Psoas muscle (tissue), 7 donors: ENCODE measurements at regions not wholly inside any gene's neighbourhood (a gene's known extent, or its start where the extent isn't known, plus 50 kb on each side); places are given as distances from the start of the nearest gene placed in this dataset.

ENCODE experiments used
- ATAC-seq, 4 donors: fragments of 200-7000 bp; cut with Tn5 transposase; one replicate each; pipeline ENCODE4 v1.9.1; 2020; ENCODE audit warnings: moderate library complexity in 3 of 4, mild to moderate bottlenecking in 2 of 4
- DNase-seq, 2 donors: peaks; one replicate each; pipeline ENCODE4 v3.0.0-alpha.2; 2020
- H3K27ac ChIP-seq: fragments of 200-600 bp; one replicate; pipeline ENCODE4 v1.8.0; 2022
- H3K27me3 ChIP-seq, 3 donors: fragments of 200-600 bp in 1 of 3; one replicate each; pipeline versions ENCODE4 v1.6.1 to v1.8.0; 2013 to 2022; ENCODE audit warnings: low read length in 2 of 3, mild to moderate bottlenecking in 2 of 3, moderate library complexity in 1 of 3; ENCODE audit not compliant: insufficient read depth in 3 of 3
- H3K36me3 ChIP-seq, 2 donors: fragments of 200-600 bp in 1 of 2; one replicate each; pipeline versions ENCODE4 v1.6.1 to v1.8.0; 2013 to 2022; ENCODE audit warnings: low read depth in 1 of 2, mild to moderate bottlenecking in 1 of 2, moderate library complexity in 1 of 2; ENCODE audit not compliant: insufficient read depth in 1 of 2
- H3K4me1 ChIP-seq: fragments of 200-600 bp; one replicate; pipeline ENCODE4 v1.8.0; 2022
- H3K4me3 ChIP-seq: fragments of 200-600 bp; one replicate; pipeline ENCODE4 v1.8.0; 2022; ENCODE audit warnings: mild to moderate bottlenecking
- H3K9me3 ChIP-seq: fragments of 200-600 bp; one replicate; pipeline ENCODE4 v1.8.0; 2022
- CTCF ChIP-seq: fragments of 200-600 bp; IDR thresholded peaks from one replicate; pipeline ENCODE4 v1.8.0; 2022; ENCODE audit warnings: antibody characterized with exemption
- WGBS, 3 donors: extraction: QIAGEN DNeasy Blood & Tissue Kit; methylation state at CpG; one replicate each; pipeline versions ENCODE4 v1.1.6 to v1.1.7; 2013; 5-methylcytosine and 5-hydroxymethylcytosine counted together
- intact Hi-C, 2 donors: fragments of 100-400 bp; cut with DNase I; formaldehyde crosslinking; loops; one replicate each; pipeline versions ENCODE4 v1.11.0 to v1.14.2; 2022
- donor health status: healthy with polysubstance abuse.
- donor health status: DM: no; HTN: no; CAD: no; lungs with moderate emphysema.
- donor health status: Bipolar disorder and iron deficiency.
- donor health status: healthy.
- donor health status: DM: yes; HTN: yes; CAD: no.
- donor health status: DM: no; HTN: no; CAD: no.
- donor health status: DM: yes; HTN: yes; CAD: no.

DNA sequence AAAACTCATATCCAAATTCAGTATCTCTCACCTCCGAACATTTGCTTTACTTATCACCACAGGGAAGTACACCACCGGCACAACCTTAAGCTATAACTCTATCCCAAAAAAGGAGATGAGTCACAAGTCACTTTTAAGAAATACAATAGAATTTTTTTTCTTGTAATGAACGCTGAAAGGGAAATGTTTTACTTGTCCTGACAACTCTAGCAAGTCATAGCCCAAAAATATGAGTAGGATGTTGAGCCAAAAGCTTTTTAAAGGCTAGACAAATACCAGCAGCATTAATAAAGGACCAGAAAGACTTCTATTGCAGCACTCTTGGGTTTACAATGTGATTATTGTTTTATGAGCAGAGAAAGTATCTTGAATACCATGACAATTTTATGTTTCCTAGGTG lies 147.3 kb upstream of the FST start:
- whole genome bisulfite sequencing, 3 donors: 35 to 48% (median 45%) methylated on average over 3 of the region's 3 CpGs
- no peaks in the 10 kb centered on the region for H3K9me3 ChIP-seq
- no peaks in the 10 kb centered on the region for H3K27me3 ChIP-seq
- H3K27ac ChIP-seq: no peak overlapping the region
- no peaks in the 10 kb centered on the region for H3K4me1 ChIP-seq
- intact Hi-C loops: no loop called here
- no peak for TF ChIP-seq CTCF
- no peaks in the 10 kb centered on the region for H3K36me3 ChIP-seq
- no peak for DNase-seq
- no peak for ATAC-seq
- H3K4me3 ChIP-seq: no peak overlapping the region

- H3K9me3 ChIP-seq: no peaks in the 10 kb centered on the region
- no peaks in the 10 kb centered on the region for H3K36me3 ChIP-seq
- H3K4me3 ChIP-seq: no peak overlapping the region
- DNase-seq: no peak
- H3K4me1 ChIP-seq: no peaks in the 10 kb centered on the region
- 89 to 95% (median 91%) methylated on average over 4 of the region's 4 CpGs for WGBS, 3 donors
- TF ChIP-seq CTCF: no peak
- H3K27ac ChIP-seq: no peak overlapping the region
- H3K27me3 ChIP-seq: no peaks in the 10 kb centered on the region
- no peak for ATAC-seq
- intact Hi-C loops: no loop called here
Measured at GRCh38 chr5:53334431-53334941, 145.9 kb upstream of the FST start.

DNA sequence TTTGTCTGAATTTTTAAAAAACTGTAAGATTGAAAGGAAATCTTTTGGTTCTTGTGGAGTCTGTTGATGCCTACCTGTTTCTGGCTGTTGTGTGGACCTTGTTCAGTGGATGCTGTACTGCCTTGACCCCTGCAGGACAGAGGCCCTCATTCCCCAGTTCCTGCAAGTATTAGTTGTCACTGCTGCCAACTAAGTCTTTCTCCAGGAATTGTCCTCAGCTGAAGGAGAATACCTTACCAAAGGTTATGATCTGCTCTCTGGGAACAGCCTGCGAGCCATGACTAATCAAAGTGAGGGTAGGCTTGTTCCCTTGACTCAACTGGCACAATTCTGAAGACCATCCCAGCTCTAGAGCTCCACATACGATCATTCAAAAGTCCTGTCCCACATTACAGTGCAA lies 145.3 kb upstream of the FST start:
- H3K27me3 ChIP-seq: no peaks in the 10 kb centered on the region
- DNase-seq (no peak), ATAC-seq (no peak)
- 86 to 91% (median 88%) methylated on average over 2 of the region's 2 CpGs for WGBS, 3 donors
- H3K4me1 ChIP-seq: no peaks in the 10 kb centered on the region
- no peaks in the 10 kb centered on the region for H3K9me3 ChIP-seq
- intact Hi-C loops: no loop called here
- H3K4me3 ChIP-seq: no peak overlapping the region
- TF ChIP-seq CTCF: no peak
- no peaks in the 10 kb centered on the region for H3K36me3 ChIP-seq
- H3K27ac ChIP-seq: no peak overlapping the region

DNA sequence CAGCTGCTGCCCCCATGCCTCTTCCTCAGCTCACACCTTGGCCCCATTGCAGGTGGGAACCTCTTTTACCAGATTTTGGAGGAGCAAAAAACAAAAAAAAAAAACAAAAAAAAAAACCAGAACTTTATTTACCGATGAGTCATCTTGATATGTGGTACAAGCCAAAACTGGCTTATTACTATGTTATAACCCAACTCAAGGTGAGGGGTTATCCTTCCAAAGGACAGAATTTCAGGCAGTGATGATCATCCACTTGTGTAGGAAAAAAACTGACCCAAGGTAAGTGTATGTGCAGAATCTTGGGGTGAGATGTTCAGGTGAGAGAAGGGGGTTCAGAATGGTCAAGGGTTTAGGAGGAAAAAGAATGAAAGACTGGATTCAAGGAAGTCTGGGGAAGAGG lies 142.6 kb upstream of the FST start:
- no peak for ATAC-seq
- 91 to 100% (median 95%) methylated on average over 1 of the region's 1 CpG for WGBS, 3 donors
- H3K4me1 ChIP-seq: no peaks in the 10 kb centered on the region
- no peak for TF ChIP-seq CTCF
- no peak overlapping the region for H3K4me3 ChIP-seq
- intact Hi-C loops: no loop called here
- H3K9me3 ChIP-seq: no peaks in the 10 kb centered on the region
- H3K27me3 ChIP-seq: no peaks in the 10 kb centered on the region
- no peaks in the 10 kb centered on the region for H3K36me3 ChIP-seq
- no peak overlapping the region for H3K27ac ChIP-seq
- DNase-seq: no peak

DNA sequence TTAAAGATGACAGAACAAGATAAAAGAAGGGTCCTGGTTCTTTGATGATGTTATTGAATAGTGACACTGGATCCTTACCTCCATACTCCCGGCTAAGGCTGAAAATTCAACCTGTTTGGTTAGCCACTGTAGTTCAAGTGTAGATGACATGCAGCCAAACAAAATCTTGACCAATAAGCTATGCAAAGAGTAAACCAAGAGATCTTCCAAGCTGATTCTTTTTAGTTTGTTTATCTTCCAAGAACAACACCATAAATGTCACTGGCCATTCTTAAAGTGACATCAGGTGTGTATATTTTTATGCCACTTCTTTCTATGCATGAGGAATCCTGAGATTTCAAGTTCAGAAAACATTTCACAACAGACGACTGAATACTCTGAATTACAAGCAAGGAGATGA lies 141.5 kb upstream of the FST start:
- intact Hi-C loops: no loop called here
- Histone ChIP-seq H3K4me1 (no peaks in the 10 kb centered on the region), H3K9me3 (no peaks in the 10 kb centered on the region), H3K27me3 (no peaks in the 10 kb centered on the region), H3K4me3 (no peak overlapping the region), H3K36me3 (no peaks in the 10 kb centered on the region), H3K27ac (no peak overlapping the region)
- 83 to 85% (median 84%) methylated on average over 2 of the region's 2 CpGs for WGBS, 3 donors
- ATAC-seq (no peak), DNase-seq (no peak)
- no peak for TF ChIP-seq CTCF
